ENCODE measurements at regions not wholly inside any gene's neighbourhood (a gene's known extent, or its start where the extent isn't known, plus 50 kb on each side); places are given as distances from the start of the nearest gene placed in this dataset.
"Not testable (repeated sequence)": the region's sequence is repeated elsewhere in the genome, so short reads cannot be mapped to it uniquely, and the experiment has no call there.

DNA sequence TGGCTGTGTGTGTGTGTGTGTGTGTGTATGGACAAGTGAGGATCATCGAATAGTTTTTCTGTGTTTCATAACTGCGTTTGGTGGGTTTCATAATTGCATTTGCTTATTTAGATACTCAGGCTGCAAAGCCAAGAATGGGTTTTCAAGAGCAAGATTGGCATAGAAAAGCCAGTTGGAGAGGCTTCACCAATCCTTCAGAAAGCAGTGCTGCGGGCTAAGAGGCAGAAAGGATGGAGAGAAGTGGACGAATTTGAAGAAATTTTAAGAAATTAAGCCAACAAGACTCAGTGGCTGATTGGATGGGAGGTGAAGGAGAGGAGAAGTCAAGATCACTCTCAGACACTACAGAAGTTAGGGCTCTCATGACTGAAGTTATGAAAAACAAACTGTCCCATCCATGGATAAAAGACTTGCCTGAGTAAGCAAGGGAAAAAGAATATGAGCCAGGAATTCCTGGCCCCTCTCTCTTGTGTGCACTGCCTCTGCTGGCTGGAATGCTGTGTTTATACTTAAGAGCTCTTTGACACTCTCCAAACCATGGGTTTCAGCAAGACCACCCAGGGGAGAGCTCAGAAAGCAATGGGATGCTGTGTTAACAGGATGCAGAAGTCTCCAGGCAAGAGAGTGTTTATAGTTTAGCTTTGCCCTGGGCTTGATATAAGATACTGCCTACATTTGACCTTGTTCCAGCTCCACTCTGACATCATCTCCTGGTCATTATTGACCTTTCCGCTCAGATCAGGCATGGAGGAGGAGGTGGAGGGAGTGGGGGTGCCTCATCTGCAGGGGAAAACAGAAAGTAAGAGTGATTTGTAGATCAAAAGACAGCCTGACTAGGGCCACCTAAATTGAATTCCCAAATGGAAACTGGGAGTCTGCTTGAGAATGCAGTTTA is 232.0 kb upstream of the PLXNA2 start:
- no peak for DNase-seq

DNA sequence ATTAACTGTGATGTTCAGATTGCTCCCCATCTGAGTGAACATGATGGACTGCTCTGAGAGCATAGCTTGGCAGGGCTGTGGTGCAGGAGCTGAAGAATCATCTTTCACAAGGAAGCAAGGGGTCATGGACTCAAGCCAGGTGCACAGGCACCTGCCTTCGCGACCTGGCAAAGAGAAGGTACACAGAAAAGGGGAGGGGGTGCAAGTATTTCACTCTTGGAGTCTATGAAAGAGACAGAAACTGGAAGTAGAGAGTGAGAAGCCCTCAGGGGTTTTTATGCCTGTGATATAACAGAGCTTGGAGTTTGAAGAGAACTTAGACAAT is 232.6 kb upstream of the PLXNA2 start:
- DNase-seq = peak; percentile 17

DNA sequence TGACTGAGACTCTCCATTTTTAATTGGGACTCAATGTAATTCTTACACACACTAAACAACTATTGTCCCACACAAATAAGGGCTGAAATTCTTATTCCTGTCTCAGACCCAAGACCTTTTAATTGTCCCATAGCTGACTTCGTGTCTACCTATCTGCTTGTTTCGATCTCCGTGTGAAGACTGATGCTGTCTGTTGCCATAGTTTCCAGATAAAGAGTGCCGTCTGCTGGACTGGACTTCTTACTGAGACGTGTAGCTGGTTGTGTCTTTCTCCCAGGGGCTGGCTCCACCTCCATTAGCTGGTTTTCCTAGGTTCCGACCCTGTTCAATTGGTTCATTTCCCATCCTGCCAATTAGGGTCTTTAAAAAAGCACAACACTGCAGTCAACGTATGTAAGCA is 235.3 kb upstream of the PLXNA2 start:
- DNase-seq = no peak

DNA sequence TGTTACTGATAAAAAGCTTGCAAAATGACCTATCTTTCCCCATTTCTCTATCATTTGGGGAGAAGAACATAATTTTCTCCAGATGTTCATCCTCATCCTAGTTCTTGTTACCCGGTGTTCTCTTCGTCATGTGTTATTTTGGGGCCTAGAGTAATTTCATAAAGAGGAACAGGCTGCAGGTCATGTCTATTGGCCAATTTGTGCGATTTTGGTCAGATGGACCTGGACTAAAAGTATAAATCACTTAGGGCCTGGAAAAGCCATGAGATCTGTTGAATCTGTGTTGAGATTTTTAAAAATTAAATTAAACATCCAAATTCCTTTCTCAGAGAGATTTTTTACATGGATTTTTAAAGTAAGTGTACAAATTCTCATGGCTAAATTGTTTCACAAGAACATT is 241.3 kb upstream of the PLXNA2 start:
- no peak for DNase-seq

- no peak for DNase-seq
These were observed 242.5 kb upstream of the PLXNA2 start for GRCh38 chr1:208486677-208487076.

GRCh38 chr1:208488432-208488831 is 244.2 kb upstream of the PLXNA2 start:
- not testable (repeated sequence) for DNase-seq

DNA sequence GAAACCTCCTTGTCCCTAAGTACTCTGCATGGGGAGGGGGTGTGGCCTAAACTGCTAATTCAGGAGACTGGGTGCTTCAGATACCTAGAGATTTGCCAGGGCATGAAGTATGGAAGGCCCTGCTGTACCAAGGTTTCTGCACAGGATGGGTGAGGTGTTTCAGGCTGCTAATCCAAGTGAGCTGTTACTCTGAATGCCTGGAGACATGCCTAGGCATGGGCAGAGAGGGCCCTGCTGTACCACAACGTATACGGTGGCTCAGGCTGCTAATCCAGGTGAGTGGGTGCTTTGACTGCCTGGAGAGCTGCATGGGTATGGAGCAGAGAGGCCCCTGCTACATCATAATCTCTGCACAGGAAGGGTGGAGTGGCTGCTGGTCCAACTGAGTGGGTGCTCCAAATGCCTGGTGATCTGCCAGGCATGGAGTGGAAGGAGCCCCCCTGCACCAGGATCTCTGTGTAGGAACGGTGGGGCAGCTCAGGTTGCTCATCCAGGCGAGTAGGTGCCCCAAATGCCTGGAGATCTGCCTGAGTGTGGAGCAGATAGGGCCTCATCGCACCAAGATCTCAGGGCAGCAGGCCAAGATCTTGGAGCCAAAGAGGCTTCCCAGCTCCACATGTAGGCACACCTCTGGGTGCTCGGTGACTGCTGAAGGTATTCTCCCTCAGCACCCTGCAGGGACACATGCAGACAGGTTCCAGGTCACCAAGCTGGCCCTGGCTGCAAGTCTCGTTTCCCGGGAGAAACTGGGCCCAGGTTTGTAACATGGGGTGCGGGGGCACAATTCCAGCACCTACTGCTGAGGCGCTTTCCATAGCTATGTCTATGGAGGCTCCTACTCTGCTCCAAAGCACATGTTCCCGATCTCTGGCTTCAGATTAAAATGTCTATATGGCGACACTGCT is 252.5 kb upstream of the PLXNA2 start:
- no peak for DNase-seq

- no peak for DNase-seq
These were observed 253.8 kb upstream of the PLXNA2 start for GRCh38 chr1:208497866-208498541.

- no peak for DNase-seq
These were observed 254.8 kb upstream of the PLXNA2 start for GRCh38 chr1:208499026-208499425.

DNA sequence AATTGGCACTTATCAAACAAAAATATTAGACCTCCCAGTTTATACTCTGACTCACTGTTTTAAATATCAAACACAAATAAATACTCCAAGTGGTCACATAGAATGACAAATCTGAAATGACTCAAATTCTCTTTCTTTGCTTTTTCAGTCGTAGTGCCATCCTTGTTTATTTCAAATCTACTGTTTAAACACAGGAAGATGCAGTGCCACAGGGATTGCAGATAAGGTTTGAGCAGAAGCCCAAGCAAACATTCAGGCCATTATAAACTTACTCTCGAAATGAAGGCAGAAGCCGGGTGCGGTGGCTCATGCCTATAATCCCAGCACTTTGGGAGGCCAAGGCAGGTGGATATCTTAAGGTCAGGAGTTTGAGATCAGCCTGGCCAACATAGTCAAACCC is 255.4 kb upstream of the PLXNA2 start:
- DNase-seq = no peak

GRCh38 chr1:208500375-208500774 is 256.2 kb upstream of the PLXNA2 start:
- no peak for DNase-seq

DNA sequence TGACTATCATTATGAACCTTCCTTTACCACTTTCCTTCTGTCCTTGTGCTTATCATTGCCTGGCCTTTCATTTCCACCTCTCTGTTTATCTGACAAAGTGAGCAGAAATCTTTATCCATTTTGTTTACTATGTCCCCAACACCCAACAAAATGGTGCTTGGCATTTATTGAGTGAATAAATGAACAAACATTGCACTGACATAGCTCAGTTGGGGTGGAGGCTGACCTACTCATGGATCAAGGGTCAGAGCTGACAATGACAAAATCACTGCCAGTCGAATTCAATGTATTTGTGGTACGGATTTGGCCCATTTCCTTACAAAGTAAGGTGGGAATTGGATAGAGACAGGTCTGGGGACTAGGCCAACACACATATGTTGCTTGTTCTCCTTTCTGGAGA is 257.4 kb upstream of the PLXNA2 start:
- no peak for DNase-seq

DNA sequence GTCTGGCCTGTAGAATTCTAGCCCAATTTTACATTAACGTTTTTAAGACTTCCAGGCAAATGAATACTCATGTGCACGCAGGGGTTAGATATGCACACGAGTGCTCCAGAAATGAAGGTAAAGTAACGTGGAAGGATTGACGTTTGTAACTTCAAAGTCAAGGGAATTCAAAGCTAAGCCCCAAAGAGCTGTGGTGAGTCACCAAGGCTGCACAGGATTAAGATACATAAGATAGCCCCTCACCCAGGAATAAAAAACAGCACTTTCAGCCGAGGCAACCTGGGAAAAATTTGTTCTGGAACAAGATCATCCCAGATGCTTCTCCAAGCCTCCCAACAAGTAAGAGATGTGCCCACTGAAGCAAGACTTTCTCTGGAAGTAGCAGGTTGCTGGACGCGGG is 259.6 kb upstream of the PLXNA2 start:
- no peak for DNase-seq

GRCh38 chr1:208506812-208507211 is 262.6 kb upstream of the PLXNA2 start:
- no peak for DNase-seq

- DNase-seq = no peak
These were observed 264.9 kb upstream of the PLXNA2 start for GRCh38 chr1:208509072-208509471.

GRCh38 chr1:208510192-208510952 is 266.2 kb upstream of the PLXNA2 start:
- no peak for DNase-seq

DNA sequence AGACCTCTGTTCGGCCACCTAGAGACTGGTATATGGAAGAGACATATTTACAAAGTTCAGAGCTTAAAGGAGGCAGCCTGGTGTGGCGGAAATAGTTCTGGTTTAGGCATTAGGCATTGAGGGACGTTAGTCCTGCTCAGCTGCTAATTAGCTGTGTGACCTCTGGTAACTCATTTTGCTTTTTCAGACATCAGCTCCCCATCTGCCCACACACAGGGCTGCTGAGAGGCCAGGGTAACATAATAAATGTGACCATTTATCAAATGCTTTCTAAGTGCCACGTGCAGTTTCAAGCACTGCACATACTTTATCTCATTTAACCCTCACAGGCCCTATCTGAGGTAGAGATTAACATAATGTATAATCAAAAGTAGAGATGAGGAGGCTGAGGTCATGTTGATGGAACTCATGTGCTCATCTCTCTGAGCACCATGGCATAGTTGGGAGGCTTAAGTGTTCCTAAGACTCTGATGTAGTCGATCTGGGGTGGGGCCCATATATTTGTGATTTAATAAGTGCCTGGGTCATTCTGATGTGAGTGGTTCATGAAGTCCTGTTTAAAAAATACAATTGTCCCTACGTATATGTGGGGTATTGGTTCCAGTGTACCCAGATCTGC is 267.2 kb upstream of the PLXNA2 start:
- no peak for DNase-seq

DNA sequence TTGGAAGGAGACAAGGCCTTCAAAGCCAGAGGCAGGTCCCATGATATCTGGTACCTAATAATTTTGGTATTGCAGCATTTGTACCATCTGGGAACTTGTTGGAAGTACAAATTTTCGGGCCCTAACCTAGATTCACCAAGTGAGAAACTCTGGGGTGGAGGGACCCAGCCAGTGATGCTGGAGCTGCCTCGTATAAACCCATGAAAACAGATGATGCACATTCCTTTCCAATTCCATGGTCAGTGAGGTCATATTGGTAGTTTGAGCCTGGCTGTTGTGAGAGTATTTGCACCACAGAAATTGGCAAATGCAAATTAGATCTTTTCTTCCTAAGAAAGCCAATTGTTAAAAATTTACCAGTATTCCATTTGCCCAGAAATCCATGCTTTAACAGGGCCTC is 269.6 kb upstream of the PLXNA2 start:
- DNase-seq = no peak

DNA sequence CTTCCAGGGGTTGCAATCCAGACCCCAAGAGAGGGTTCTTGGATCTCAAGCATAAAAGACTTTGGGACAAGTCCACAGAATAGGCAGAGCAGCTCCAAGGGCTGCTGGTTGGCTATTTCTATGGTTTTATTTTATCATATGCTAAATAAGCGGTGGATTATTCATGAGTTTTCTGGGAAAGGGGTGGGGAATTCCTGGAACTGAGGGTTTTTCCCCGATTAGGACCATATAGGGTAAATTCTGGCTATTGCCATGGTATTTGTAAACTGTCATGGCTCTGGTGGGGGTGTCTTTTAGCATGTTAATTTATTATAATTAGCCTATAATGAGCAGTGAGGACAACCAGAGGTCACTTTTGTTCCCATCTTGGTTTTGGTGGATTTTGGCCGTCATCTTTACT is 270.9 kb upstream of the PLXNA2 start:
- DNase-seq = no peak

GRCh38 chr1:208516780-208517179 is 272.6 kb upstream of the PLXNA2 start:
- no peak for DNase-seq

- no peak for DNase-seq
These were observed 276.4 kb upstream of the PLXNA2 start for GRCh38 chr1:208520438-208521099.

- no peak for DNase-seq
These were observed 277.4 kb upstream of the PLXNA2 start for GRCh38 chr1:208521534-208521933.

Data from COR-L47 (cell line).